Loucy (cell line): ENCODE measurements at regions not wholly inside any gene's neighbourhood (a gene's known extent, or its start where the extent isn't known, plus 50 kb on each side); places are given as distances from the start of the nearest gene placed in this dataset.

ENCODE experiments used
- H2AFZ ChIP-seq: fragments of 200-600 bp; sonication (generic); 2 replicates; pipeline ENCODE4 v1.6.0; 2016; ENCODE audit warnings: antibody characterized with exemption, mild to moderate bottlenecking, low read length, moderate library complexity
- H3F3A ChIP-seq: fragments of 200-600 bp; 2 replicates; pipeline ENCODE4 v1.6.0; 2016; ENCODE audit warnings: antibody characterized with exemption, low read depth, mild to moderate bottlenecking
- H3K27me3 ChIP-seq: fragments of 200-600 bp; sonication (generic); 2 replicates; pipeline ENCODE4 v1.6.1; 2014; ENCODE audit warnings: low read length, mild to moderate bottlenecking; ENCODE audit not compliant: insufficient read depth, poor library complexity, severe bottlenecking
- H3K36me3 ChIP-seq: fragments of 200-600 bp; sonication (generic); 2 replicates; pipeline ENCODE4 v1.6.1; 2016; ENCODE audit warnings: low read length; ENCODE audit not compliant: insufficient read depth
- H3K4me1 ChIP-seq: fragments of 200-600 bp; sonication (generic); 2 replicates; pipeline ENCODE4 v1.5.1; 2014; ENCODE audit warnings: low read length, mild to moderate bottlenecking; ENCODE audit not compliant: insufficient read depth, poor library complexity, severe bottlenecking
- H3K4me2 ChIP-seq: fragments of 200-600 bp; sonication (generic); 2 replicates; pipeline ENCODE4 v1.6.0; 2014; ENCODE audit warnings: antibody characterized with exemption, low read length, low read depth, mild to moderate bottlenecking; ENCODE audit not compliant: poor library complexity, severe bottlenecking
- H3K4me3 ChIP-seq: fragments of 200-600 bp; sonication (generic); 2 replicates; pipeline ENCODE4 v1.5.1; 2014; ENCODE audit warnings: low read length, mild to moderate bottlenecking, mixed read lengths; ENCODE audit not compliant: poor library complexity, severe bottlenecking
- H3K79me2 ChIP-seq: fragments of 200-600 bp; sonication (generic); 2 replicates; pipeline ENCODE4 v1.6.1; 2014; ENCODE audit warnings: low read length; ENCODE audit not compliant: insufficient read depth
- H3K9ac ChIP-seq: fragments of 200-600 bp; sonication (generic); 2 replicates; pipeline ENCODE4 v1.6.0; 2014; ENCODE audit warnings: mild to moderate bottlenecking, low read depth, low read length, moderate library complexity; ENCODE audit not compliant: poor library complexity, severe bottlenecking
- H3K9me2 ChIP-seq: fragments of 200-600 bp; sonication (generic); replicated peaks from 2 replicates; pipeline ENCODE4 v1.6.1; 2016; ENCODE audit warnings: low read depth, low read length, mixed read lengths
- H3K9me3 ChIP-seq: fragments of 200-600 bp; sonication (generic); 2 replicates; pipeline ENCODE4 v1.6.1; 2014; ENCODE audit warnings: mild to moderate bottlenecking, antibody characterized with exemption, low read length, low read depth; ENCODE audit not compliant: insufficient read depth
- H4K20me1 ChIP-seq: fragments of 200-600 bp; sonication (generic); 2 replicates; pipeline ENCODE4 v1.6.0; 2014; ENCODE audit warnings: antibody characterized with exemption, low read length, mild to moderate bottlenecking; ENCODE audit not compliant: insufficient read depth, poor library complexity, severe bottlenecking
- CTCF ChIP-seq: fragments of 200-600 bp; sonication (generic); conservative IDR thresholded peaks from 2 replicates; pipeline ENCODE4 v1.5.1; 2014; ENCODE audit warnings: mild to moderate bottlenecking, antibody characterized with exemption, low read length
- EZH2phosphoT487 ChIP-seq: fragments of 200-600 bp; IDR thresholded peaks from 2 replicates; pipeline ENCODE4 v1.6.1; 2018; ENCODE audit warnings: antibody characterized with exemption, mild to moderate bottlenecking, moderate library complexity, borderline replicate concordance

GRCh38 chrX:121562616-121563015 lies 515.2 kb downstream of the GLUD2 start:
- no peaks in the 10 kb centered on the region for H3K36me3 ChIP-seq
- no peaks in the 10 kb centered on the region for H3K79me2 ChIP-seq
- H3F3A ChIP-seq, result no peaks in the 10 kb centered on the region
- H3K9me3 ChIP-seq, result no peaks in the 10 kb centered on the region
- no peaks in the 10 kb centered on the region for H3K27me3 ChIP-seq
- no peak for TF ChIP-seq CTCF
- TF ChIP-seq EZH2phosphoT487, result no peak
- no peaks in the 10 kb centered on the region for H4K20me1 ChIP-seq
- no peaks in the 10 kb centered on the region for H3K4me1 ChIP-seq
- H3K9ac ChIP-seq, result no peak overlapping the region
- H3K4me2 ChIP-seq, result no peak overlapping the region
- H3K4me3 ChIP-seq, result no peak overlapping the region
- H2AFZ ChIP-seq, result no peak overlapping the region
- no peaks in the 10 kb centered on the region for H3K9me2 ChIP-seq

GRCh38 chrX:121569609-121570008 lies 522.2 kb downstream of the GLUD2 start:
- no peak overlapping the region for H3K4me3 ChIP-seq
- no peaks in the 10 kb centered on the region for H3K36me3 ChIP-seq
- no peaks in the 10 kb centered on the region for H3F3A ChIP-seq
- no peaks in the 10 kb centered on the region for H3K9me2 ChIP-seq
- H3K4me1 ChIP-seq, result no peaks in the 10 kb centered on the region
- no peaks in the 10 kb centered on the region for H3K27me3 ChIP-seq
- no peaks in the 10 kb centered on the region for H4K20me1 ChIP-seq
- no peak overlapping the region for H2AFZ ChIP-seq
- H3K79me2 ChIP-seq, result no peaks in the 10 kb centered on the region
- TF ChIP-seq CTCF (no peak), EZH2phosphoT487 (no peak)
- no peak overlapping the region for H3K4me2 ChIP-seq
- H3K9me3 ChIP-seq, result no peaks in the 10 kb centered on the region
- H3K9ac ChIP-seq, result no peak overlapping the region

GRCh38 chrX:121570072-121570841 lies 522.8 kb downstream of the GLUD2 start:
- Histone ChIP-seq H4K20me1 (no peaks in the 10 kb centered on the region), H3K36me3 (no peaks in the 10 kb centered on the region), H3K79me2 (no peaks in the 10 kb centered on the region), H3K27me3 (no peaks in the 10 kb centered on the region), H3K9me2 (no peaks in the 10 kb centered on the region), H3K4me3 (no peak overlapping the region), H3K9me3 (no peaks in the 10 kb centered on the region), H2AFZ (no peak overlapping the region), H3K9ac (no peak overlapping the region), H3K4me2 (no peak overlapping the region), H3K4me1 (no peaks in the 10 kb centered on the region), H3F3A (no peaks in the 10 kb centered on the region)
- TF ChIP-seq EZH2phosphoT487 (no peak), CTCF (no peak)
